Adipocyte (in vitro differentiated cells): ENCODE measurements at regions not wholly inside any gene's neighbourhood (a gene's known extent, or its start where the extent isn't known, plus 50 kb on each side); places are given as distances from the start of the nearest gene placed in this dataset.
A peak's percentile ranks its signal among the peaks of the same experiment; 100 is the strongest.

Experiments
- DNase-seq: peaks from one replicate; pipeline ENCODE4 v3.0.0-alpha.2; 2015; ENCODE audit warnings: low read depth
- H3K27me3 ChIP-seq: replicated peaks from 2 replicates; pipeline ENCODE4 v1.7.0; 2013; ENCODE audit warnings: mild to moderate bottlenecking, low read length, moderate library complexity; ENCODE audit not compliant: control insufficient read depth, insufficient read depth
- H3K36me3 ChIP-seq: 2 replicates; pipeline ENCODE4 v1.7.0; 2013; ENCODE audit warnings: low read length, mild to moderate bottlenecking, moderate library complexity; ENCODE audit not compliant: control insufficient read depth, insufficient read depth, severe bottlenecking
- H3K4me1 ChIP-seq: 2 replicates; pipeline ENCODE4 v1.7.0; 2013; ENCODE audit warnings: mild to moderate bottlenecking, low read length, moderate library complexity; ENCODE audit not compliant: control insufficient read depth, insufficient read depth
- H3K4me3 ChIP-seq: 2 replicates; pipeline ENCODE4 v1.7.0; 2013; ENCODE audit warnings: mild to moderate bottlenecking, low read length, moderate library complexity
- H3K9ac ChIP-seq: 2 replicates; pipeline ENCODE4 v1.7.0; 2013; ENCODE audit warnings: mild to moderate bottlenecking, low read length, moderate library complexity
- H3K9me3 ChIP-seq: 2 replicates; pipeline ENCODE4 v1.7.0; 2013; ENCODE audit warnings: mild to moderate bottlenecking, low read length, moderate library complexity; ENCODE audit not compliant: control insufficient read depth

DNA sequence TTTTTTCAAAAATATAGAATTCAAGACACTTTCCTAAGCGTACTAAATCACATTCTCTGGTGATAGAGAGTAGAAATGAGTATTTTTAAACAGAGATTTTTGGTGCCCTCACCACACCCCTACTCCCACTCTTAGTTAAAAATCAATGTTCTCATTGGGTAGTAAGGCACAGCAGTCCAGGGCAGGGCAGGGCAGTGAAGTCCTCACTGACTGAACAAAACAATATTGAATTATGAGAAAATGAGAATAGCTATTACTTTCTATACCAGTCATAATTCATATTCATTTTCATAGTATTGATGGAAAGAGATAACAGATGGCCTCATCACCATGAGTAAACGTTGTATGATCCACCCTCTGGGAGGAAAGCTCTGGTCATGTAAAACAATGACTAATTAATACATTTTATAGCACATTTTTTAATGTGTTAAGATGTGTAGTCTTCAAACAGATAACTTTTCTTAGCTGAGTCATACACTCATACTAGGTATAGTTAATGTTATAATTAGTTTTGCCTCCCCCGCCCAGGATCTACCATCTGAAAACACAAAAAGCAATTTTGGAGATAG is 686.1 kb downstream of the KCNJ3 start:
- no peak overlapping the region for H3K9ac ChIP-seq
- H3K36me3 ChIP-seq: no peaks in the 10 kb centered on the region
- no peaks in the 10 kb centered on the region for H3K9me3 ChIP-seq
- H3K4me3 ChIP-seq: no peak overlapping the region
- no peaks in the 10 kb centered on the region for H3K4me1 ChIP-seq
- no peaks in the 10 kb centered on the region for H3K27me3 ChIP-seq
- DNase-seq: no peak

DNA sequence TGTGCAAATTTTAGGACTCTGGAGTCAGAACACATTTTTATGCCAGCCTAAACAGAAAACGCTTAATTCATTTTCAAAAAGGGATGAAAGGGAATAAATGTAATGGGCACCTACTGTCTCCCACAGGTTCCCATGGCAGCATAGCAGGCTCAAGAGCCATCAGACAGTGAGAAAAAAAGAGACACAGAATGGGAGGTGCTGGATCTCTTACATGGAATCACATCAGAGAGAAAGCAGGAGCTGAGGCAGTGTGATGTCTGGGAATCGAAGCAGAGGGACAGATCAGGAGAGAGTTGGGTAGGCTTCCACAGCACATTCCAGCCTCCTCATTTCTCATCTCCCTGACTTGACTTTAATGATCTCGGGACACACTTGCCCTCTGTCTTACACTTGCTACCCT is 684.3 kb downstream of the KCNJ3 start:
- Histone ChIP-seq H3K4me3 (no peak overlapping the region), H3K36me3 (no peaks in the 10 kb centered on the region), H3K4me1 (no peaks in the 10 kb centered on the region), H3K9ac (no peak overlapping the region), H3K27me3 (no peaks in the 10 kb centered on the region), H3K9me3 (no peaks in the 10 kb centered on the region)
- no peak for DNase-seq

DNA sequence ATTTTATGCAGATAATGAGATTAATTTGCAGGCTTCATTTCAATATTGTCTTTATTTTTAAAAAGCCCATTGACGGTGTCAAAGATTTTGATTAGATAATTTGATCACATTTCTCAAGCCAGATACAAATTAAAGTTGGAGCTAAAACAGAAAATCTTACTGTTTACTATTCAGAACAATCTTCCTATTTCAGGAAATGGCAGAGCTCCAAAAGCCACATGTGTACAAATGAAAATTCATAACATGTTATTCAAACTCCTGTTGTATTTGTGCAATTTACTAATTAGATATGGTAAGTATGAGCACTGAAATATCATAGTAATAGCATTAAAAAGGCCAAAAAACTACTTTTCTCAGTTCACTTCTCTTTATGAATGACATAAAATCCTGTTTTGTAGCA is 682.9 kb downstream of the KCNJ3 start:
- Histone ChIP-seq H3K9me3 (no peaks in the 10 kb centered on the region), H3K9ac (no peak overlapping the region), H3K4me1 (no peaks in the 10 kb centered on the region), H3K36me3 (no peaks in the 10 kb centered on the region), H3K27me3 (no peaks in the 10 kb centered on the region), H3K4me3 (no peak overlapping the region)
- DNase-seq: peak; percentile 20

DNA sequence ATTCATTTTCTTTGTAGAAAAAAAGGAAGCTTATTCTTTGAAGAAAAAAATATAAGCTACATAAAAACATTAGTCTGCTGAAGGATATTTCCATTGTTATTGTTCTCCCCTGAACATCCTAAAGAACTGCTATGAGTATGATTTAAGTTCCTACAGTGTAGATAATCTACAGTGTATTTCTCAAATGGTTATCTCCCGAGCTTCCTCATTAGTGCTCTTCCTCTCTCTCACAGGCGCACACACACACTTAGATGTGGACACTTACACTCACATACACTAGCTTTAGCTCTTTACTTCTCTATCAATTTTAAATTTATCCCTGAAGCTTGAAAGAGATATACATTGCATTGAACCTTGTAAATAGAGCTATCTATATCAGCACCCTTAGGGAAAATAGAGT is 681.0 kb downstream of the KCNJ3 start:
- Histone ChIP-seq H3K9ac (no peak overlapping the region), H3K4me1 (no peaks in the 10 kb centered on the region), H3K9me3 (no peaks in the 10 kb centered on the region), H3K27me3 (no peaks in the 10 kb centered on the region), H3K4me3 (no peak overlapping the region), H3K36me3 (no peaks in the 10 kb centered on the region)
- no peak for DNase-seq

DNA sequence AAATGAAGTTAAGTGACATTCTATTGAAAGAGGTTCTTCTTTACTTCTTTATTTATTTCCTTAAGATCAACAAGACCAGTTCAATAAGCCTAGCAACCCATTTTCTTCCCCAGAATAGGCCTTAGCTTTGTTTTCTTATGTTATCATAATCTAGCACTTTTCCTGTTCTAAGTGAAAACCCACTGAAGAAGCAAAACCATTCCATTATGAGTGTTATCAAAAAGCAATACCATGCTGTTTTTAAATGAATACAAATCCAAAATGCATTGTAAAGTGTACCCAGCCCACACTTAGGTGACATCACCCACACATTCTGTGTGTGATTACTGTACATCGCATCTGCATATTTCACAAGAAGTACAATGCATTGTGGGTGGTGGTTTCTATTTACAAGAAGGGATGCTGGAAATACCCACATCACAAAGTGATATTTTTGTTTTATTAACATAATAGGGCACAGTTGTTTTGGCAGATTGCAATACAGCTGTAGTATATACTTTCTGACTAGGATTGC is 679.5 kb downstream of the KCNJ3 start:
- Histone ChIP-seq H3K36me3 (no peaks in the 10 kb centered on the region), H3K9me3 (no peaks in the 10 kb centered on the region), H3K27me3 (no peaks in the 10 kb centered on the region), H3K4me3 (no peak overlapping the region), H3K4me1 (no peaks in the 10 kb centered on the region), H3K9ac (no peak overlapping the region)
- DNase-seq: peak; percentile 30

DNA sequence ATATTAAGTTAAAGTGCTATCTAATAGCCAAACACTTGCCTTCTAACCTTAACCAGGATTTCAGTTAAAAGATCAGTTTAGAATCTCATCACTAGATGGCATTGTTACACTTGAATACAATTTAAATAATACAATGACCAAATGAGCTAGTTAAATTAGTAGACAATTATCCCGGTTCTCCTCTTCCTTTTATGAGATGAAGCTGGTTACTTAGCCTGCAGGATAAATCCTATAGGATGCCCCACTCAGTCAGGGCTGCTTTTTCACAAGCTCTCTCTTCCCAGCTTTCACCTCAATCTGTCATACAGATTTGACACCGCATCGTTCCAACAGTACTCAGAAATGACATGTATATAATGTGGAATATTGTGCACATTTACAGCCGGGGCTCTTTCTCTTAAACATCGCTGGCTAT is 678.8 kb downstream of the KCNJ3 start:
- H3K9ac ChIP-seq: no peak overlapping the region
- DNase-seq: peak; percentile 75
- no peaks in the 10 kb centered on the region for H3K36me3 ChIP-seq
- no peaks in the 10 kb centered on the region for H3K9me3 ChIP-seq
- no peak overlapping the region for H3K4me3 ChIP-seq
- H3K27me3 ChIP-seq: no peaks in the 10 kb centered on the region
- no peaks in the 10 kb centered on the region for H3K4me1 ChIP-seq

DNA sequence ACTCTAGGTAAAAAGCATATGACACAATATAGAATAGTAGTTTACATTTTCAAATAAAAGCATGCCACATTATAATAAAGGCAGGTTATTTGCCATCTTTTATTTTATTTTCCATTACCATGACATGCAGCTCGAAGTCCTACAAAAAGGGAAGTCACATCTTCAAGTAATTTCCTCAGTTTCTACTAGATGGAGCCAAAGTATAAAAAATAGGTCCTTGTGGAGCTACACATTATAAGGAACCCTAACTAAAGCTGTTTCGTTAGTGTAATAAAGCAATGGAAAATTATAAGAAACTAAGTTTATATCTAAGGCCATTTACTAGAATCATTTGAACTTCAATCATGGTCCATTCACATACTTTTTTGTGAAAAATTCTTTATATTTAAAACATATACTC is 674.5 kb downstream of the KCNJ3 start:
- Histone ChIP-seq H3K9me3 (no peaks in the 10 kb centered on the region), H3K9ac (no peak overlapping the region), H3K4me3 (no peak overlapping the region), H3K4me1 (no peaks in the 10 kb centered on the region), H3K27me3 (no peaks in the 10 kb centered on the region), H3K36me3 (no peaks in the 10 kb centered on the region)
- peak; percentile 62 for DNase-seq

DNA sequence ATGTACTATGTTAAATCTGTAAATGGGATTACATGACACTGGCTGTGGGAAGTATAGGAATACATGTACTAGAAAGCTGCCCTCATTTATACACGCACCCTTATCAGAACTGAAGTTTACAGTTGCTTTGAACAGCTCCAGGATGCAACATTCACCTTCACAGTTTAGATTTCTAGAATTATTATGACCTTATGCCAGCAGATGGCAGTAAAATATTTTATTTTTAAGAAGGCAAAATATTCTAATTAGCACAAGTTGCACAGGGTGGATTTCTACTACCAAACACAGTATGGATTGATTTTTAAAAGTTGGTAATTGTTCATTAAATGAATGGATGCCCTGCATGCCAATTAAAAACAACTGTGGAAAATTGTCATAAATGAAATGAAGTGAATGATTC is 670.4 kb downstream of the KCNJ3 start:
- no peak overlapping the region for H3K9ac ChIP-seq
- no peak overlapping the region for H3K4me3 ChIP-seq
- peak; percentile 64 for DNase-seq
- no peaks in the 10 kb centered on the region for H3K27me3 ChIP-seq
- H3K4me1 ChIP-seq: no peaks in the 10 kb centered on the region
- no peaks in the 10 kb centered on the region for H3K36me3 ChIP-seq
- no peaks in the 10 kb centered on the region for H3K9me3 ChIP-seq

DNA sequence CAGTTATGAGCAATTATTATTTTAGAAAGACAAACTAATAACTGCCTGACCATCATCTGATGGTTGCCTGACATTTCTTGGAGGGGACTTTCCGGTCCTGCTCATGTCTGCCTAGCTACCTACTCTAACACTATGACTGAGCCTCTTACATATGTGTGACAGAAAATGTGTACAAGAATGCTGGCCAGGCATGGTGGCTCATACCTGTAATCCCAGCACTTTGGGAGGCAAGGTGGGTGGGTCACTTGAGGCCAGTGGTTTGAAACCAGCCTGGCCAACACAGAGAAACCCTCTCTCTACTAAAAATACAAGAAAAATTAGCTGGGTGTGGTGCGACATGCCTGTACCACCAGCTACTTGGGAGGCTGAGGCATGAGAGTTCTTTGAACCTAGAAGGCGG is 666.3 kb downstream of the KCNJ3 start:
- no peak for DNase-seq
- Histone ChIP-seq H3K9ac (no peak overlapping the region), H3K4me1 (no peaks in the 10 kb centered on the region), H3K27me3 (no peaks in the 10 kb centered on the region), H3K9me3 (no peaks in the 10 kb centered on the region), H3K36me3 (no peaks in the 10 kb centered on the region), H3K4me3 (no peak overlapping the region)

DNA sequence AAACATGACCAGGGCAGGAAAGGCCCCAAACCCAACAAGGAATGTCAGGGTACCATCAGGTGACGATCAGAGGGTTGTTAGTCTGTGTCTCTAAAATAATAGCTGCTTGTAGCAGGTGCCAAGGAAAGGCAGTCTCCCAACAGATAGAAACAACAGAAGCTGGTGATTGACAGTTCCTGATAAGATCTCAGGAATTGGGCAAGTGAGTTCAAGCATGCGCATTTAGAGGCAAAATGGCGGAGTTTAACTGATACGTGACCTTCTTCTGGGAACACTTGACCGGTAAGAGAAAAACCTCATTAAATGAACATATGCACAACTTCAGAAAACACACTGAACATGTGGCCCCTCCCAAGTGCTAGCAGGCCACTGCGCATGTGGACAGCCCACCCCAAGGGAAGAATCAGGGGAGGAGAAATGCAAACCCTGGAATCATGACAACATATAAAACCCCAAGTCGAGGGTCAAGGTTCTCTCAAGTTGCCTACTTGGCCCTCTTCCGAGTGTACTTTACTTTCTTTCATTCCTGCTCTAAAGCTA is 664.9 kb downstream of the KCNJ3 start:
- H3K9ac ChIP-seq: no peak overlapping the region
- no peaks in the 10 kb centered on the region for H3K27me3 ChIP-seq
- H3K4me3 ChIP-seq: no peak overlapping the region
- peaks cover 7% of the 10 kb centered on the region for H3K9me3 ChIP-seq
- no peaks in the 10 kb centered on the region for H3K36me3 ChIP-seq
- H3K4me1 ChIP-seq: no peaks in the 10 kb centered on the region
- DNase-seq: no peak

DNA sequence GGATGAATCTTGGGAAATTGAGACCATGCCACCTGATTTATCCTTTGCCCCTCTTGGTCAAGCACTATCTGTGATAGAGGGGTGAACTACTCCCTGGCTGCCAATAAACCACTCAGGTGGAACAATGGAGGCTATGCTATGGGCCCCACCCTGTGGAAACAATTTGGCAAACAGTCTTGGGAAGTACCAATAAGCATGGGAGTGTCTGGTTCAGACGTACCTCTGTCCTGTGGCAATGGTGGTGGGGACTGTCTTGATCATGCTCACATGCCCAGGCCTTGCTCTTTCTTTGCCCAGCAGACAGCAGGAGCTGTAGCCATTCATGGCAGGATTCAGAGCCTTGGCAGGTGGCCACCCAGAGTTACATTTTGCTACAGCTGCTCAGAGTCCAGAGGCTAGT is 658.7 kb downstream of the KCNJ3 start:
- Histone ChIP-seq H3K4me3 (no peak overlapping the region), H3K27me3 (no peaks in the 10 kb centered on the region), H3K9ac (no peak overlapping the region), H3K9me3 (peaks cover 20% of the 10 kb centered on the region), H3K36me3 (no peaks in the 10 kb centered on the region), H3K4me1 (no peaks in the 10 kb centered on the region)
- DNase-seq: no peak

DNA sequence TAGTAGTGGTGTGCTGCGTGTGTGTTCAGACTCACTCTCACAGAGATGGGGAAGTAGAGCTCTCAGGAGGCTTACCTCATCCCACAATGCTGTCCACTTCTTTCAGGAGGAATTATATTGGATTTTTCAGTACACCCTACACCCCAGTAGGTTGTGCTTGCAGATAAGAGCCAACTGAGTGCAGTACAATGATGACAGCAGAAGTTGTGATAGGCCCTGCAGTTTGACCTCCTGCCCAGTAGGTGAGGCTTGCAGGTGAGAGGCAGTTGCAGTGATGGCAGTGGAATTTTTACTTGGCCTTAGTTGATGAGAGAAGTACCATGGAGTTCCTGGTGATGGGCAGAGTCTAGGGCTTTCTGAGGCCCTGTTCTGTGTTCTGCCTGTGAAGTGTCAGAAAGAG is 657.8 kb downstream of the KCNJ3 start:
- no peaks in the 10 kb centered on the region for H3K27me3 ChIP-seq
- H3K9me3 ChIP-seq: peaks cover 20% of the 10 kb centered on the region
- no peaks in the 10 kb centered on the region for H3K36me3 ChIP-seq
- no peak overlapping the region for H3K9ac ChIP-seq
- no peaks in the 10 kb centered on the region for H3K4me1 ChIP-seq
- no peak overlapping the region for H3K4me3 ChIP-seq
- no peak for DNase-seq
